SK-N-SH (cell line): ENCODE measurements at regions not wholly inside any gene's neighbourhood (a gene's known extent, or its start where the extent isn't known, plus 50 kb on each side); places are given as distances from the start of the nearest gene placed in this dataset.

Experiments
- CTCF ChIA-PET: fragments of 300-600, 350-600 bp; formaldehyde crosslinking; extraction: SDS; loops from one replicate; lab custom pipeline; 2021; lab: Yijun Ruan, JAX
- POLR2A ChIA-PET: fragments of 350-600 bp; sonication (Branson Sonifier 250); formaldehyde crosslinking; extraction: SDS; loops from one replicate; lab custom pipeline; 2020; ENCODE audit warnings: antibody characterized with exemption, inconsistent platforms; lab: Yijun Ruan, JAX
- DNase-seq: peaks from one replicate; pipeline ENCODE4 v3.0.0; 2012
- H2AFZ ChIP-seq: fragments of 200-600 bp; sonication (generic); 2 replicates; pipeline ENCODE4 v1.8.1; 2016; ENCODE audit warnings: antibody characterized with exemption, mild to moderate bottlenecking, low read depth
- H3F3A ChIP-seq: fragments of 200-600 bp; sonication (generic); replicated peaks from 2 replicates; pipeline ENCODE3; 2016; ENCODE audit warnings: antibody characterized with exemption, mild to moderate bottlenecking; ENCODE audit not compliant: insufficient read depth
- H3K27ac ChIP-seq, 2 experiments: fragments of 200-500 bp in 1 of 2; fragments of 200-600 bp in 1 of 2; sonication (Bioruptor generic) in 1 of 2; sonication (generic), shearing (Covaris generic) in 1 of 2; 2 replicates each; pipeline versions ENCODE4 v1.5.1 to v1.6.1; 2014 to 2016; ENCODE audit warnings: low read depth in 2 of 2, inconsistent platforms in 1 of 2, low read length in 1 of 2, mild to moderate bottlenecking in 1 of 2, mixed read lengths in 1 of 2
- H3K27me3 ChIP-seq: fragments of 200-600 bp; sonication (generic), shearing (Covaris generic); 2 replicates; pipeline ENCODE4 v1.6.1; 2016; ENCODE audit warnings: mixed run types; ENCODE audit not compliant: insufficient read depth
- H3K36me3 ChIP-seq, 2 experiments: fragments of 200-500 bp in 1 of 2; fragments of 200-600 bp in 1 of 2; sonication (Bioruptor generic) in 1 of 2; sonication (generic) in 1 of 2; replicated peaks in 1 of 2; 2 replicates each; pipeline versions ENCODE3 to v1.5.1; 2014 to 2016; ENCODE audit warnings: low read length in 1 of 2, mild to moderate bottlenecking in 1 of 2; ENCODE audit not compliant: insufficient read depth in 2 of 2, control insufficient read depth in 1 of 2
- H3K4me1 ChIP-seq, 2 experiments: fragments of 200-500 bp in 1 of 2; fragments of 200-600 bp in 1 of 2; sonication (Bioruptor generic) in 1 of 2; sonication (generic), shearing (Covaris generic) in 1 of 2; 2 replicates each; pipeline versions ENCODE4 v1.5.1 to v1.6.1; 2014 to 2016; ENCODE audit warnings: low read depth in 1 of 2, low read length in 1 of 2, mixed run types in 1 of 2; ENCODE audit not compliant: insufficient read depth in 2 of 2, control insufficient read depth in 1 of 2
- H3K4me2 ChIP-seq: fragments of 200-600 bp; sonication (generic), shearing (Covaris generic); 2 replicates; pipeline ENCODE4 v1.6.1; 2017; ENCODE audit warnings: mixed run types
- H3K4me3 ChIP-seq, 2 experiments: fragments of 200-500 bp in 1 of 2; fragments of 200-600 bp in 1 of 2; sonication (Bioruptor generic) in 1 of 2; sonication (generic), shearing (Covaris generic) in 1 of 2; 2 replicates each; pipeline versions ENCODE4 v1.5.1 to v1.8.1; 2014 to 2016; ENCODE audit warnings: low read depth in 2 of 2, inconsistent platforms in 1 of 2, low read length in 1 of 2, mild to moderate bottlenecking in 1 of 2, mixed read lengths in 1 of 2, moderate library complexity in 1 of 2
- H3K79me2 ChIP-seq: fragments of 200-600 bp; sonication (generic); 2 replicates; pipeline ENCODE4 v1.8.1; 2017; ENCODE audit warnings: mild to moderate bottlenecking; ENCODE audit not compliant: insufficient read depth
- H3K9ac ChIP-seq: fragments of 200-600 bp; sonication (generic); 2 replicates; pipeline ENCODE4 v1.6.1; 2017; ENCODE audit warnings: mixed run types
- H3K9me2 ChIP-seq: fragments of 200-600 bp; sonication (generic); 2 replicates; pipeline ENCODE4 v1.6.1; 2017; ENCODE audit warnings: mixed run types
- H3K9me3 ChIP-seq: fragments of 200-600 bp; sonication (generic); 2 replicates; pipeline ENCODE4 v1.6.1; 2017; ENCODE audit warnings: mixed run types, mild to moderate bottlenecking, moderate library complexity
- H4K20me1 ChIP-seq: fragments of 200-600 bp; sonication (generic); 2 replicates; pipeline ENCODE4 v1.6.1; 2017; ENCODE audit warnings: mild to moderate bottlenecking, mixed run types; ENCODE audit not compliant: insufficient read depth
- CTCF ChIP-seq: fragments of 200-600 bp; sonication (generic); IDR thresholded peaks from 2 replicates; pipeline ENCODE4 v1.6.1; 2017; ENCODE audit warnings: antibody characterized with exemption, mild to moderate bottlenecking, moderate library complexity
- EP300 ChIP-seq, 2 experiments: IDR thresholded peaks; 2 replicates each; pipeline versions ENCODE4 v1.4.0 to v1.6.1; 2012; ENCODE audit warnings: borderline replicate concordance in 1 of 2, low read depth in 1 of 2, low read length in 1 of 2
- EZH2phosphoT487 ChIP-seq: fragments of 200-600 bp; sonication (generic); IDR thresholded peaks from 2 replicates; pipeline ENCODE4 v1.6.1; 2017; ENCODE audit warnings: low read depth, mixed run types, mild to moderate bottlenecking, antibody characterized with exemption, moderate library complexity, borderline replicate concordance
- FOXJ3 ChIP-seq: sonication (generic); formaldehyde crosslinking; IDR thresholded peaks from 2 replicates; pipeline ENCODE4 v1.5.1; 2020; ENCODE audit warnings: mild to moderate bottlenecking, missing genetic modification reagents
- FOXM1 ChIP-seq: IDR thresholded peaks from 2 replicates; pipeline ENCODE4 v1.4.0; 2012; ENCODE audit warnings: low read depth, mild to moderate bottlenecking
- NFIC ChIP-seq: IDR thresholded peaks from 2 replicates; pipeline ENCODE4 v1.4.0; 2012; ENCODE audit warnings: borderline replicate concordance
- REST ChIP-seq: IDR thresholded peaks from 2 replicates; pipeline ENCODE4 v1.6.1; 2012; ENCODE audit warnings: mild to moderate bottlenecking, low read depth, low read length, moderate library complexity
- RFX5 ChIP-seq: IDR thresholded peaks from 2 replicates; pipeline ENCODE4 v1.6.1; 2012; ENCODE audit warnings: mild to moderate bottlenecking, improper control_type of control experiment, low read length
- RXRA ChIP-seq: IDR thresholded peaks from 2 replicates; pipeline ENCODE4 v1.4.0; 2012; ENCODE audit warnings: low read depth, mild to moderate bottlenecking, borderline replicate concordance
- SIN3A ChIP-seq: IDR thresholded peaks from 2 replicates; pipeline ENCODE4 v1.6.1; 2012; ENCODE audit warnings: low read depth, mild to moderate bottlenecking, low read length, moderate library complexity, borderline replicate concordance
- TAF1 ChIP-seq: IDR thresholded peaks from 2 replicates; pipeline ENCODE4 v1.6.1; 2012; ENCODE audit warnings: low read depth, mild to moderate bottlenecking, low read length, moderate library complexity, borderline replicate concordance
- YY1 ChIP-seq: IDR thresholded peaks from 2 replicates; pipeline ENCODE4 v1.4.0; 2012; ENCODE audit warnings: low read depth, mild to moderate bottlenecking
- WGBS: methylation state at CpG from one replicate; pipeline ENCODE4 v1.1.6; 2017; ENCODE audit warnings: low lambda C conversion rate; 5-methylcytosine and 5-hydroxymethylcytosine counted together
- TF ChIP-seq, protein P1 (sequence below): fragments of 150-350 bp; IDR thresholded peaks from 2 replicates; pipeline ENCODE4 v1.6.1; 2016; ENCODE audit warnings: mild to moderate bottlenecking, low read depth, low read length
- TF ChIP-seq, protein P2 (sequence below): IDR thresholded peaks from 2 replicates; pipeline ENCODE4 v1.4.0; 2012; ENCODE audit warnings: low read depth, borderline replicate concordance

- no peak for TF ChIP-seq RFX5
- TF ChIP-seq EZH2phosphoT487 = no peak
- TF ChIP-seq NFIC = no peak
- TF ChIP-seq FOXM1 = no peak
- TF ChIP-seq, protein P1, sequence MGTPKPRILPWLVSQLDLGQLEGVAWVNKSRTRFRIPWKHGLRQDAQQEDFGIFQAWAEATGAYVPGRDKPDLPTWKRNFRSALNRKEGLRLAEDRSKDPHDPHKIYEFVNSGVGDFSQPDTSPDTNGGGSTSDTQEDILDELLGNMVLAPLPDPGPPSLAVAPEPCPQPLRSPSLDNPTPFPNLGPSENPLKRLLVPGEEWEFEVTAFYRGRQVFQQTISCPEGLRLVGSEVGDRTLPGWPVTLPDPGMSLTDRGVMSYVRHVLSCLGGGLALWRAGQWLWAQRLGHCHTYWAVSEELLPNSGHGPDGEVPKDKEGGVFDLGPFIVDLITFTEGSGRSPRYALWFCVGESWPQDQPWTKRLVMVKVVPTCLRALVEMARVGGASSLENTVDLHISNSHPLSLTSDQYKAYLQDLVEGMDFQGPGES = no peak
- TF ChIP-seq, protein P2, sequence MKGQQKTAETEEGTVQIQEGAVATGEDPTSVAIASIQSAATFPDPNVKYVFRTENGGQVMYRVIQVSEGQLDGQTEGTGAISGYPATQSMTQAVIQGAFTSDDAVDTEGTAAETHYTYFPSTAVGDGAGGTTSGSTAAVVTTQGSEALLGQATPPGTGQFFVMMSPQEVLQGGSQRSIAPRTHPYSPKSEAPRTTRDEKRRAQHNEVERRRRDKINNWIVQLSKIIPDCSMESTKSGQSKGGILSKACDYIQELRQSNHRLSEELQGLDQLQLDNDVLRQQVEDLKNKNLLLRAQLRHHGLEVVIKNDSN = no peak
- TF ChIP-seq TAF1 = no peak
Observed at GRCh38 chr7:86158111-86158510, 485.6 kb upstream of the GRM3 start (continued).

DNA sequence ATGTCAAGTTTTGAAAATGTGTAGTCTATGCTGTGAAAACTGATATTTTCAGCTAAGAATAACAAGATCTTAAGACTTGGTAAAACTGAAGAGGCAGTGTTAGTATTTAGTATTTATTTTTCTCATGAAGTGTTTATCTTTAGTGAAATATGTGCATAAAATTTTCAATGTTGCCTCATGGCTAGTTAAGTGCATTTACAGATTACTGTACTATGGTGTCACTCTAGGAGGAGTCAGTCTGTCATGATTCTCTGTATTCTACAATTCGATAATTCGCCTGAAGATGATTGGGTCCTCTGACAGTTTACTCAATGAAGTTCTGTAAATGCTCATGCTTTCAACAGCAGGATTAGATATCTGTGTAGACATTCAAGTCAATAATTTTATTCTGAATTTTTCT is 488.1 kb upstream of the GRM3 start:
- ChIA-PET POLR2A (no interaction called here), CTCF (no interaction called here)
- H3K36me3 ChIP-seq = no peaks in the 10 kb centered on the region
- H3K9me2 ChIP-seq = 0 out of 2 replicates have a peak, but pooled peaks cover 3% of the 10 kb centered on the region
- no peaks in the 10 kb centered on the region for H3K9me3 ChIP-seq
- no peaks in the 10 kb centered on the region for H4K20me1 ChIP-seq
- H3K79me2 ChIP-seq = no peaks in the 10 kb centered on the region
- no peak overlapping the region for H3K4me3 ChIP-seq
- H2AFZ ChIP-seq = no peak overlapping the region; the same call in 1 of the 2 replicates
- no peaks in the 10 kb centered on the region for H3F3A ChIP-seq
- no peaks in the 10 kb centered on the region for H3K4me1 ChIP-seq
- H3K4me2 ChIP-seq = no peak overlapping the region
- no peak overlapping the region for H3K9ac ChIP-seq
- H3K27me3 ChIP-seq = no peaks in the 10 kb centered on the region
- 22% methylated on average over 2 of the region's 2 CpGs for WGBS
- no peak overlapping the region for H3K27ac ChIP-seq
- TF ChIP-seq EP300 (IDR thresholded peaks at IDR 0.05; ENCODE audit: borderline replicate concordance in 1 of 2, low read depth in 1 of 2, low read length in 1 of 2) (no peak), SIN3A (no peak), RXRA (no peak), FOXJ3 (no peak), YY1 (no peak), EZH2phosphoT487 (no peak), CTCF (no peak), REST (no peak)
- DNase-seq = no peak
